BLaER1 (cell line): ENCODE measurements at regions not wholly inside any gene's neighbourhood (a gene's known extent, or its start where the extent isn't known, plus 50 kb on each side); places are given as distances from the start of the nearest gene placed in this dataset.
A peak's percentile ranks its signal among the peaks of the same experiment; 100 is the strongest.

Experiments
- H3K27ac ChIP-seq: shearing (Covaris generic); formaldehyde crosslinking; 2 replicates; pipeline ENCODE4 v1.8.1; 2022
- H3K27me3 ChIP-seq: shearing (Covaris generic); formaldehyde crosslinking; 2 replicates; pipeline ENCODE4 v1.8.1; 2022
- H3K36me3 ChIP-seq: shearing (Covaris generic); formaldehyde crosslinking; 2 replicates; pipeline ENCODE4 v1.8.1; 2022
- H3K4me1 ChIP-seq: shearing (Covaris generic); formaldehyde crosslinking; 2 replicates; pipeline ENCODE4 v1.8.1; 2022
- H3K4me2 ChIP-seq: shearing (Covaris generic); formaldehyde crosslinking; 2 replicates; pipeline ENCODE4 v1.8.1; 2022
- H3K4me3 ChIP-seq: shearing (Covaris generic); formaldehyde crosslinking; 2 replicates; pipeline ENCODE4 v1.8.1; 2022
- H3K9ac ChIP-seq: shearing (Covaris generic); formaldehyde crosslinking; 2 replicates; pipeline ENCODE4 v1.8.1; 2022
- H3K9me3 ChIP-seq: shearing (Covaris generic); formaldehyde crosslinking; 2 replicates; pipeline ENCODE4 v1.8.1; 2022
- H4K20me1 ChIP-seq: shearing (Covaris generic); formaldehyde crosslinking; 2 replicates; pipeline ENCODE4 v1.8.1; 2022
- Cebpa-rat ChIP-seq: shearing (Covaris generic); IDR thresholded peaks from 2 replicates; pipeline ENCODE4 v1.8.1; 2022

DNA sequence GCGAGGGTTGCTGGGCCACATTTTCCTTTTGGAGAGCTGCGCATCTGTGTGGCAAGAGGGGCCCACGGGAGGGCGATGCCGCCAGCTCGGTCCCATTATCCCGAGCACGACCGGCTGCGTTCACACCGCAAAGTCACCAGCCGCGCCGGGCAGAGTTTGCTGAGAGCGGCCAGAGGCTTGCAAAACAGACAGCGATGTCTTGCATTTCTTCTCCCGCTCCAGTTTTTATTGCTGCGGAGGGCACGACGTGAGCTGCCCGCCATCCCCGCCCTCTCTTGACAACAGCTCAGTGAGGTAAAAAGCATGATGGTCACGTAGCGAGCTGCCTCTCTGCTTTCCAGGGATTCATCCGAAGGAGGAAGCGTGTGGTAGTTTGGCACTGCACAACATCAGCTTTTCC, 102.1 kb upstream of the TENM3 start:
- H3K4me2 ChIP-seq = no peak overlapping the region

GRCh38 chr4:182142176-182143085, 100.8 kb upstream of the TENM3 start:
- Histone ChIP-seq H3K9me3 (peaks cover 15% of the 10 kb centered on the region), H4K20me1 (no peaks in the 10 kb centered on the region), H3K27me3 (peaks cover 33% of the 10 kb centered on the region), H3K9ac (no peak overlapping the region), H3K27ac (no peak overlapping the region), H3K4me3 (no peak overlapping the region), H3K36me3 (no peaks in the 10 kb centered on the region), H3K4me2 (no peak overlapping the region), H3K4me1 (peaks cover 7% of the 10 kb centered on the region)
- no peak for TF ChIP-seq Cebpa-rat

More for the DNA sequence above, 102.1 kb upstream of the TENM3 start:
- Histone ChIP-seq H3K9ac (no peak overlapping the region), H3K4me1 (peaks cover 7% of the 10 kb centered on the region), H3K27ac (no peak overlapping the region), H3K36me3 (no peaks in the 10 kb centered on the region), H4K20me1 (no peaks in the 10 kb centered on the region), H3K4me3 (no peak overlapping the region), H3K9me3 (peaks cover 15% of the 10 kb centered on the region), H3K27me3 (peaks cover 33% of the 10 kb centered on the region)
- TF ChIP-seq Cebpa-rat = no peak

DNA sequence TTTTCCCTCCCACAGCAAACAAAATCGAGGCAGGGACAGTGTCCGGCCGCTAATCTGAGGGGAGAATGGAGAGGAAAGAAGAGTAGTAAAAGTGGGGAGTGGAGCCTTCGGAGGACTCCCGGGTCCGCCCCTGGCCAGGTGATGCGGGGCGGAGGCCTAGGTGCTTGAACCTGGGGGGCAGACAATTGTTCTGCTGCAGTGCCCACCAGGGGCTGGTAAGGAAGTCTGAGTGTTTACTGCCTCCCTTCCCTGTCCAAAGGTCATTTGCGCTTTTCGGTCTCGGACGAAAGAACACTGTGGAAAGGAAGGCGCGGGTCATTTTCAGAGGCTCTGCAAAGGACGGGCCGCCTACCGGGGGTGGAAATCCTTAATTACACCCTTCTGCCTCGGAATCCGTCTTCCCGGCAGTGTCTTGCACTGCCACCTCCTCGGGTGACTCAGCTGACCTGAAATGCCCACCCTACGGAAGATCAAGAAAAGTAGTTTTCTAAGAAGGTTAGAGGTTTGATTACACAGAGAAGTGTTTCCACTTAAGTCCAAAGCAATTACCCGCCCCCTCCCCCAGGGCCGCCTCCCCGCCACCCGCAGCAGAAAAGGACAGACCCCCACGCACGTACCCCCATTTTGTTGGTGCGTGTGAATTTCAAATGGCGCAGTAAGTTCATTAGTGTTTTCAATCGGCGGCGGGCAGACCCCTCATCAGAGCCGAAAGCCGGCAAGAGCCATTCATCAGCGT, 99.9 kb upstream of the TENM3 start:
- H3K4me1 ChIP-seq = peaks cover 7% of the 10 kb centered on the region
- peaks cover 15% of the 10 kb centered on the region for H3K9me3 ChIP-seq
- no peak overlapping the region for H3K27ac ChIP-seq
- peak overlapping the region; percentile 74 for H3K4me2 ChIP-seq
- no peaks in the 10 kb centered on the region for H4K20me1 ChIP-seq
- no peaks in the 10 kb centered on the region for H3K36me3 ChIP-seq
- peak overlapping the region; percentile 75; the same call in 1 of the 2 replicates for H3K9ac ChIP-seq
- peaks cover 33% of the 10 kb centered on the region for H3K27me3 ChIP-seq
- TF ChIP-seq Cebpa-rat = no peak
- H3K4me3 ChIP-seq = peak overlapping the region; percentile 88

- H3K36me3 ChIP-seq = no peaks in the 10 kb centered on the region
- H4K20me1 ChIP-seq = no peaks in the 10 kb centered on the region
- peak overlapping the region; percentile 74 for H3K4me2 ChIP-seq
- peaks cover 33% of the 10 kb centered on the region for H3K27me3 ChIP-seq
- no peak for TF ChIP-seq Cebpa-rat
- peak overlapping the region; percentile 72; the same call in 1 of the 2 replicates for H3K27ac ChIP-seq
- peak overlapping the region; percentile 88 for H3K4me3 ChIP-seq
- H3K9me3 ChIP-seq = peaks cover 15% of the 10 kb centered on the region
- H3K4me1 ChIP-seq = peaks cover 7% of the 10 kb centered on the region
- peak overlapping the region; percentile 85 for H3K9ac ChIP-seq
Measured at GRCh38 chr4:182143822-182144625, 99.2 kb upstream of the TENM3 start.

- TF ChIP-seq Cebpa-rat = no peak
- Histone ChIP-seq H3K36me3 (no peaks in the 10 kb centered on the region), H4K20me1 (no peaks in the 10 kb centered on the region), H3K9ac (peak overlapping the region; percentile 85), H3K4me1 (peaks cover 7% of the 10 kb centered on the region), H3K27me3 (peaks cover 33% of the 10 kb centered on the region), H3K4me3 (peak overlapping the region; percentile 88), H3K27ac (peak overlapping the region; percentile 78), H3K9me3 (peaks cover 15% of the 10 kb centered on the region), H3K4me2 (peak overlapping the region; percentile 93)
Measured at GRCh38 chr4:182144626-182145333, 98.4 kb upstream of the TENM3 start.

DNA sequence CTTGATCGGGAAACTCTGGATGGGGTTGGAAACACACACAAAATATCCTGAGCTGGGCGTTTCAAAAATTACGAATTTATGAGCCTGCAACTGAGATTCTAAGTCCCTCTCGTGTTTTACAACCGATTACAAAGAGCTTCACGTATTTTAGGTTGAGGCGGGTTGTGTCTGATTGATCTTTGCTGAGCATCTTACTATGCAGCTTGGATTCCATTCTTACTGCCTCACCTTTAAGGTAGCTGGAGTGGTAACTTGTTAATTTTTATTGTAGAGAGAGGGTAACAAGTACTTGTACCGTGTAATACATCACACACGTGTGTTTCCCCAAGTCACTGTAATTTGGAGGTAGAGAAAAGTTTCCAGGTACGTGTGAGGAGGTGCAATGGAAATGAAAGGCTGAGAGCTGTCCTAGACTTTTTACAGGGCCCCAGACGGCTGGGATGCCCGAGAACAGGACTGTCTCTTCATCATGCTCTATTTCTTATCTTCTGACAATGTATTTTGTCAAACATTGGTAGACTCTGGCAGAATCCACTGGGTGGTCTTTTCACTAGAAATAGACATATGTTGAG, 97.8 kb upstream of the TENM3 start:
- peak overlapping the region; percentile 93 for H3K4me2 ChIP-seq

DNA sequence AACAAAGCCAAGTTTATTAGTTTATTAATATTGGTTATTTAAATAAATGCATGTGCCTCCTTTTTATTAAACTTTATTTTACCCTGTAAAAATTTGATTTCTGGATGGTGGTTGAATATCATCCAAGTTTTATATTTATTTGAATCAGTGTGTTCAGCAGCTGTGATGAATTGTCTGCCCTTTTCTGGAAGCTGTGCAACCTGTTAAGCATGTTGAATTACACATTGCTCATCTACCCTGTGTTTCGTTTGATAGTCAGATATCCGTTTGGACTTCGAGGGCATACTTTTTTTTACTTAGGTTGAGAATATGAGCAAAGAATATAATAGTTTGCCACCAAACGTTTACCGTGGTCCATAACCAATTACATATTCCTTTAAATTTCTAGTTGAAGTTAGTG, 95.8 kb upstream of the TENM3 start:
- no peaks in the 10 kb centered on the region for H4K20me1 ChIP-seq
- H3K4me3 ChIP-seq = no peak overlapping the region
- H3K36me3 ChIP-seq = no peaks in the 10 kb centered on the region
- peaks cover 23% of the 10 kb centered on the region for H3K27me3 ChIP-seq
- TF ChIP-seq Cebpa-rat = no peak
- H3K9me3 ChIP-seq = peaks cover 10% of the 10 kb centered on the region
- no peak overlapping the region for H3K4me2 ChIP-seq
- H3K4me1 ChIP-seq = peaks cover 7% of the 10 kb centered on the region
- H3K27ac ChIP-seq = no peak overlapping the region
- no peak overlapping the region for H3K9ac ChIP-seq

More for the DNA sequence above, 97.8 kb upstream of the TENM3 start:
- Histone ChIP-seq H3K36me3 (no peaks in the 10 kb centered on the region), H3K27ac (peak overlapping the region; percentile 78; the same call in 1 of the 2 replicates), H3K4me1 (peaks cover 7% of the 10 kb centered on the region), H3K27me3 (peaks cover 33% of the 10 kb centered on the region), H4K20me1 (no peaks in the 10 kb centered on the region), H3K9ac (peak overlapping the region; percentile 85), H3K4me3 (peak overlapping the region; percentile 88), H3K9me3 (peaks cover 15% of the 10 kb centered on the region)
- no peak for TF ChIP-seq Cebpa-rat

DNA sequence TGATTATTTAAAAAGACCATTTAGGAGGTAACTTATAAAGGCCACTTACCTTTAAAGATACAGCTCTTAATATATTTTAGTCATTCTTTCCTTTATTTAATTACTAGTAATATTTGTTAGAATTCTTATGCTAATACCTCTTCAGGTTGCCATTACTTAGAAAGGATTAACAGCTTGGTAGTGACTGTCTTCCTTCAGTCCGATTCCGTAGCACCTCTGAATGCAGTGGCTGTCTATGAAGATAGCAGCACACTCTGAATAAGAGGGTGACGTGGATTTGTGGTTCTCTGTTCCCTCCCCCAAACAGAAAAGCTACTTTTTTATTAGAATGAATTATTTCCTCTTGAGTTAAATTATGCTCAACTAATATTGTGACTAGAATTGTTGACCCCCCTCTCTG, 92.6 kb upstream of the TENM3 start:
- Histone ChIP-seq H4K20me1 (no peaks in the 10 kb centered on the region), H3K27ac (no peak overlapping the region), H3K4me1 (peaks cover 3% of the 10 kb centered on the region), H3K36me3 (no peaks in the 10 kb centered on the region), H3K27me3 (peaks cover 1% of the 10 kb centered on the region), H3K4me3 (no peak overlapping the region), H3K9ac (no peak overlapping the region), H3K4me2 (no peak overlapping the region), H3K9me3 (no peaks in the 10 kb centered on the region)
- no peak for TF ChIP-seq Cebpa-rat
